Suprapubic skin (tissue), 3 donors: ENCODE measurements at regions not wholly inside any gene's neighbourhood (a gene's known extent, or its start where the extent isn't known, plus 50 kb on each side); places are given as distances from the start of the nearest gene placed in this dataset.

Source experiments
- POLR2A ChIP-seq, 2 donors: fragments of 450-650 bp; IDR thresholded peaks; one replicate each; pipeline ENCODE4 v1.6.1; 2017; ENCODE audit warnings: antibody characterized with exemption in 2 of 2, mild to moderate bottlenecking in 2 of 2, moderate library complexity in 2 of 2
- TF ChIP-seq, protein P1 (sequence below), 2 donors: fragments of 200-600 bp in 1 of 2; fragments of 450-650 bp in 1 of 2; sonication (generic) in 1 of 2; IDR thresholded peaks; one replicate each; pipeline ENCODE4 v1.5.1; 2016 to 2019; ENCODE audit warnings: antibody characterized with exemption in 2 of 2, mild to moderate bottlenecking in 1 of 2, moderate library complexity in 1 of 2

DNA sequence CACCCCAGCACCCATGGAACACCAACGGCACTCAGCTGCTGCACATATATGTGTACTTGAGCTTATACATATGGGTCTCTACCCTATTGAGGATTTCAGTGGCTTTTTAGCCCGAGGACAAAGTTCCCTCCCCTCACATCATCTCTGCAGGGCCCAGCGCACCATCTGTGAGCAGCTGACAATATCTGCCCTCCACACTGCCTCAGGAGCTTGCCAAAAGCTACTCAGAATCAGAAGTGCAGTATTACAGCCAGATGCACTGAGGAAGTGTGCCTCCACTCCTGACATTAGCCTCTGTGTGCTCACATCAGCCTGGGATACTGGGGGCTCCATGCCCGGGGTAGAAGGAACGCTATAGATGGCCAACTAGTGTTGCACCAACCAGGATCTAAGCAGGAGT, 903.9 kb downstream of the UQCRFS1 start:
- TF ChIP-seq, protein P1, sequence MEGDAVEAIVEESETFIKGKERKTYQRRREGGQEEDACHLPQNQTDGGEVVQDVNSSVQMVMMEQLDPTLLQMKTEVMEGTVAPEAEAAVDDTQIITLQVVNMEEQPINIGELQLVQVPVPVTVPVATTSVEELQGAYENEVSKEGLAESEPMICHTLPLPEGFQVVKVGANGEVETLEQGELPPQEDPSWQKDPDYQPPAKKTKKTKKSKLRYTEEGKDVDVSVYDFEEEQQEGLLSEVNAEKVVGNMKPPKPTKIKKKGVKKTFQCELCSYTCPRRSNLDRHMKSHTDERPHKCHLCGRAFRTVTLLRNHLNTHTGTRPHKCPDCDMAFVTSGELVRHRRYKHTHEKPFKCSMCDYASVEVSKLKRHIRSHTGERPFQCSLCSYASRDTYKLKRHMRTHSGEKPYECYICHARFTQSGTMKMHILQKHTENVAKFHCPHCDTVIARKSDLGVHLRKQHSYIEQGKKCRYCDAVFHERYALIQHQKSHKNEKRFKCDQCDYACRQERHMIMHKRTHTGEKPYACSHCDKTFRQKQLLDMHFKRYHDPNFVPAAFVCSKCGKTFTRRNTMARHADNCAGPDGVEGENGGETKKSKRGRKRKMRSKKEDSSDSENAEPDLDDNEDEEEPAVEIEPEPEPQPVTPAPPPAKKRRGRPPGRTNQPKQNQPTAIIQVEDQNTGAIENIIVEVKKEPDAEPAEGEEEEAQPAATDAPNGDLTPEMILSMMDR (IDR thresholded peaks at IDR 0.05): no peak
- no peak for TF ChIP-seq POLR2A (IDR thresholded peaks at IDR 0.05)
